ENCODE measurements at regions not wholly inside any gene's neighbourhood (a gene's known extent, or its start where the extent isn't known, plus 50 kb on each side); places are given as distances from the start of the nearest gene placed in this dataset.

DNA sequence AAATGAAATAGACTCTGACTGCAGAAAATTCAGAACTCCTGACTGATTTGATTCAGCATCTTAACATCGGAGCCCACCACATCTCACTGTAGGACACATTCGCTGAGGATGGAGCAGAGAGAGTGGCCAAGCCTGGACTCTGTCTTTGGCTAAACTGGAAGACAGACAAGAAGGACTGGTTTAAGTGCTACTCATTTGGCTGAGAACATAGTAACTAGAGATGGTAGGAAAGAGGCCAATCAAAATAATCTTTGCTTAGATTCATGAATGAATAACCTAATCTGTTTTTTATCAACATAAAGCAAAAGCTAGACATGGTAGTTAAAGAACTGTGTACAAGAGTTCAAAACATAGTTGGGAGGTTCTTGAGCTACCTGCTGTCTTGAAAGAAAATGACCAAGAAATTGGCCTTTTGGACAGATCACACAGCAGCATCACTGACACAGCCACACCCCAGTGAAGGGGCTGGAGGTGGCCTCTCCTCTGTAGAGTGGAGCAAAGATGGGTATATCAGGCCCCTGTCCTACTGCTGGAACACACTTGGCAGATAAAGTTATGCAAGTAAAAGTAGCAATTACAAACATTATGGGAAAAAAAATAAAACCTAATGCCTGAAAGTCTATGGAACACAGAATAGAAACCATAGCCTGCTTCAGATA is 87.1 kb upstream of the NT5E start:
- no peak for DNase-seq
- Mint-ChIP-seq H3K36me3 (ENCODE audit: insufficient read depth in 1 of 3, low read depth in 3 of 3) (no peaks in the 10 kb centered on the region), H3K27ac (no peak overlapping the region), H3K4me1 (no peaks in the 10 kb centered on the region), H3K9me3 (no peaks in the 10 kb centered on the region; a peak in 2 of 5 replicates), H3K4me3 (no peak overlapping the region), H3K27me3 (ENCODE audit: low read depth) (peaks cover 2% of the 10 kb centered on the region; the same call in 1 of the 2 replicates)
- Histone ChIP-seq H2AFZ (ENCODE audit: low read length) (no peak overlapping the region), H3K27me3 (ENCODE audit: insufficient read depth, low read length) (no peaks in the 10 kb centered on the region), H2BK5ac (ENCODE audit: insufficient read length, low read length) (no peak overlapping the region), H3K9me3 (ENCODE audit: control insufficient read depth, low read depth, low read length) (no peaks in the 10 kb centered on the region), H3K18ac (ENCODE audit: insufficient read length, low read depth, low read length) (no peak overlapping the region), H4K5ac (ENCODE audit: insufficient read length, low read depth, low read length) (no peak overlapping the region), H3K27ac (ENCODE audit: insufficient read length, low read depth, low read length) (no peak overlapping the region), H3K4me1 (ENCODE audit: insufficient read depth, low read length) (no peaks in the 10 kb centered on the region), H3K79me1 (ENCODE audit: insufficient read depth, low read depth, low read length, poor library complexity, severe bottlenecking) (no peaks in the 10 kb centered on the region), H3T11ph (ENCODE audit: low read length) (no peak overlapping the region), H3K79me2 (ENCODE audit: insufficient read depth, low read length) (no peaks in the 10 kb centered on the region), H3K4me2 (ENCODE audit: insufficient read depth, insufficient read length, low read length) (no peak overlapping the region), H3K23me2 (ENCODE audit: insufficient read length, low read depth, low read length, poor library complexity, severe bottlenecking) (no peaks in the 10 kb centered on the region), H4K20me1 (ENCODE audit: control insufficient read depth, insufficient read depth, insufficient read length) (no peaks in the 10 kb centered on the region), H2BK15ac (ENCODE audit: low read depth, low read length) (no peak overlapping the region), H2BK12ac (ENCODE audit: insufficient read length, low read depth, low read length) (no peak overlapping the region), H4K8ac (replicated peaks; ENCODE audit: insufficient read length, low read depth, low read length) (no peak overlapping the region), H2AK5ac (ENCODE audit: insufficient read length, low read length) (no peak overlapping the region), H3K56ac (ENCODE audit: insufficient read length, low read depth, low read length) (no peak overlapping the region), H4K91ac (ENCODE audit: insufficient read length, low read depth, low read length) (no peak overlapping the region), H2BK20ac (ENCODE audit: low read depth, low read length, poor library complexity, severe bottlenecking) (no peak overlapping the region), H3K23ac (ENCODE audit: insufficient read length, low read depth, low read length) (no peak overlapping the region), H3K9ac (ENCODE audit: extremely low read depth, insufficient read length, low read length) (no peak overlapping the region), H3K14ac (ENCODE audit: insufficient read depth, low read length) (no peak overlapping the region), H2BK120ac (ENCODE audit: low read depth, low read length, poor library complexity, severe bottlenecking) (no peak overlapping the region), H3K4ac (ENCODE audit: low read depth, low read length) (no peak overlapping the region)
- no CpG with 5 or more reads among the region's 2 CpGs for WGBS (ENCODE audit: extremely low coverage, insufficient read length, low lambda C conversion rate)
- TF ChIP-seq, protein P1, sequence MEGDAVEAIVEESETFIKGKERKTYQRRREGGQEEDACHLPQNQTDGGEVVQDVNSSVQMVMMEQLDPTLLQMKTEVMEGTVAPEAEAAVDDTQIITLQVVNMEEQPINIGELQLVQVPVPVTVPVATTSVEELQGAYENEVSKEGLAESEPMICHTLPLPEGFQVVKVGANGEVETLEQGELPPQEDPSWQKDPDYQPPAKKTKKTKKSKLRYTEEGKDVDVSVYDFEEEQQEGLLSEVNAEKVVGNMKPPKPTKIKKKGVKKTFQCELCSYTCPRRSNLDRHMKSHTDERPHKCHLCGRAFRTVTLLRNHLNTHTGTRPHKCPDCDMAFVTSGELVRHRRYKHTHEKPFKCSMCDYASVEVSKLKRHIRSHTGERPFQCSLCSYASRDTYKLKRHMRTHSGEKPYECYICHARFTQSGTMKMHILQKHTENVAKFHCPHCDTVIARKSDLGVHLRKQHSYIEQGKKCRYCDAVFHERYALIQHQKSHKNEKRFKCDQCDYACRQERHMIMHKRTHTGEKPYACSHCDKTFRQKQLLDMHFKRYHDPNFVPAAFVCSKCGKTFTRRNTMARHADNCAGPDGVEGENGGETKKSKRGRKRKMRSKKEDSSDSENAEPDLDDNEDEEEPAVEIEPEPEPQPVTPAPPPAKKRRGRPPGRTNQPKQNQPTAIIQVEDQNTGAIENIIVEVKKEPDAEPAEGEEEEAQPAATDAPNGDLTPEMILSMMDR (conservative IDR thresholded peaks at IDR 0.05) = no peak

Measured in H9 (cell line).